ENCODE measurements at regions not wholly inside any gene's neighbourhood (a gene's known extent, or its start where the extent isn't known, plus 50 kb on each side); places are given as distances from the start of the nearest gene placed in this dataset.

GRCh38 chr2:38192046-38192445 is 116.1 kb upstream of the CYP1B1 start:
- no peak overlapping the region for H2BK5ac ChIP-seq (ENCODE audit: insufficient read length, low read length)
- no peak for DNase-seq
- no peaks in the 10 kb centered on the region for H3K79me2 ChIP-seq (ENCODE audit: insufficient read depth, low read length)
- H2BK120ac ChIP-seq (ENCODE audit: low read depth, low read length, poor library complexity, severe bottlenecking) = no peak overlapping the region
- no peak overlapping the region for H3K23ac ChIP-seq (ENCODE audit: insufficient read length, low read depth, low read length)
- H3K9me3 ChIP-seq (ENCODE audit: control insufficient read depth, low read depth, low read length) = no peaks in the 10 kb centered on the region
- no peak overlapping the region for H4K8ac ChIP-seq (replicated peaks; ENCODE audit: insufficient read length, low read depth, low read length)
- no peak overlapping the region for H3T11ph ChIP-seq (ENCODE audit: low read length)
- H2BK20ac ChIP-seq (ENCODE audit: low read depth, low read length, poor library complexity, severe bottlenecking) = no peak overlapping the region
- peaks cover 12 to 13% of the 10 kb centered on the region in 2 experiments for H3K4me1 Mint-ChIP-seq
- H3K27me3 Mint-ChIP-seq (ENCODE audit: low read depth) = no peaks in the 10 kb centered on the region; the same call in none of the 2 replicates
- no peak overlapping the region for H3K18ac ChIP-seq (ENCODE audit: insufficient read length, low read depth, low read length)
- H2BK12ac ChIP-seq (ENCODE audit: insufficient read length, low read depth, low read length) = no peak overlapping the region
- H3K9me3 Mint-ChIP-seq = no peaks in the 10 kb centered on the region
- no peak overlapping the region for H3K27ac Mint-ChIP-seq
- no peak overlapping the region for H2AFZ ChIP-seq (ENCODE audit: low read length)
- H4K5ac ChIP-seq (ENCODE audit: insufficient read length, low read depth, low read length) = no peak overlapping the region
- no peaks in the 10 kb centered on the region for H3K27me3 ChIP-seq (ENCODE audit: insufficient read depth, low read length)
- no peaks in the 10 kb centered on the region for H3K79me1 ChIP-seq (ENCODE audit: insufficient read depth, low read depth, low read length, poor library complexity, severe bottlenecking)
- no peak overlapping the region for H4K91ac ChIP-seq (ENCODE audit: insufficient read length, low read depth, low read length)
- H2AK5ac ChIP-seq (ENCODE audit: insufficient read length, low read length) = no peak overlapping the region
- no peaks in the 10 kb centered on the region for H3K23me2 ChIP-seq (ENCODE audit: insufficient read length, low read depth, low read length, poor library complexity, severe bottlenecking)
- no peaks in the 10 kb centered on the region for H4K20me1 ChIP-seq (ENCODE audit: control insufficient read depth, insufficient read depth, insufficient read length)
- no peak overlapping the region for H3K27ac ChIP-seq (ENCODE audit: insufficient read length, low read depth, low read length)
- H3K56ac ChIP-seq (ENCODE audit: insufficient read length, low read depth, low read length) = no peak overlapping the region
- H3K4me2 ChIP-seq (ENCODE audit: insufficient read depth, insufficient read length, low read length) = no peak overlapping the region
- no peak overlapping the region for H3K4ac ChIP-seq (ENCODE audit: low read depth, low read length)
- no peak overlapping the region for H3K4me3 Mint-ChIP-seq
- no peaks in the 10 kb centered on the region for H3K36me3 Mint-ChIP-seq (ENCODE audit: insufficient read depth in 1 of 3, low read depth in 3 of 3)
- no peak for TF ChIP-seq CTCF (conservative IDR thresholded peaks at IDR 0.05)
- no peak overlapping the region for H3K14ac ChIP-seq (ENCODE audit: insufficient read depth, low read length)
- no peak overlapping the region for H2BK15ac ChIP-seq (ENCODE audit: low read depth, low read length)
- H3K9ac ChIP-seq (ENCODE audit: extremely low read depth, insufficient read length, low read length) = no peak overlapping the region
- H3K4me1 ChIP-seq (ENCODE audit: insufficient read depth, low read length) = 0 out of 2 replicates have a peak, but pooled peaks cover 8% of the 10 kb centered on the region
